T-helper 1 cell (primary cell): ENCODE measurements at regions not wholly inside any gene's neighbourhood (a gene's known extent, or its start where the extent isn't known, plus 50 kb on each side); places are given as distances from the start of the nearest gene placed in this dataset.

ENCODE experiments used
- DNase-seq, 5 donors: peaks; one replicate each; pipeline ENCODE4 v3.0.0-alpha.2; 2012 to 2020

- no peak for DNase-seq
Observed at GRCh38 chr2:67625178-67625577, 228.0 kb downstream of the ETAA1 start.

- no peak for DNase-seq
Observed at GRCh38 chr2:67625690-67626475, 228.8 kb downstream of the ETAA1 start.

GRCh38 chr2:67626656-67627055, 229.5 kb downstream of the ETAA1 start:
- no peak for DNase-seq

GRCh38 chr2:67627456-67628207, 230.5 kb downstream of the ETAA1 start:
- DNase-seq: no peak

- DNase-seq: no peak
Observed at GRCh38 chr2:67628892-67629291, 231.8 kb downstream of the ETAA1 start.

GRCh38 chr2:67631483-67631882, 234.3 kb downstream of the ETAA1 start:
- no peak for DNase-seq

- no peak for DNase-seq
Observed at GRCh38 chr2:67633212-67633856, 236.2 kb downstream of the ETAA1 start.

GRCh38 chr2:67638146-67638545, 241.0 kb downstream of the ETAA1 start:
- no peak for DNase-seq

GRCh38 chr2:67641312-67642045, 244.3 kb downstream of the ETAA1 start:
- no peak for DNase-seq

GRCh38 chr2:67642046-67642382, 244.9 kb downstream of the ETAA1 start:
- DNase-seq: no peak

GRCh38 chr2:67642961-67643360, 245.8 kb downstream of the ETAA1 start:
- DNase-seq: no peak

- no peak for DNase-seq
Observed at GRCh38 chr2:67645280-67646138, 248.4 kb downstream of the ETAA1 start.

GRCh38 chr2:67646714-67647333, 249.7 kb downstream of the ETAA1 start:
- DNase-seq: no peak

GRCh38 chr2:67649331-67650261, 252.5 kb downstream of the ETAA1 start:
- no peak for DNase-seq

GRCh38 chr2:67650291-67651133, 253.4 kb downstream of the ETAA1 start:
- DNase-seq: no peak

- DNase-seq: no peak
Observed at GRCh38 chr2:67651565-67651964, 254.4 kb downstream of the ETAA1 start.

GRCh38 chr2:67652679-67653078, 255.5 kb downstream of the ETAA1 start:
- no peak for DNase-seq

GRCh38 chr2:67656875-67657274, 259.7 kb downstream of the ETAA1 start:
- no peak for DNase-seq

GRCh38 chr2:67658820-67659219, 261.7 kb downstream of the ETAA1 start:
- DNase-seq: no peak
